ENCODE measurements at regions not wholly inside any gene's neighbourhood (a gene's known extent, or its start where the extent isn't known, plus 50 kb on each side); places are given as distances from the start of the nearest gene placed in this dataset.
"Not testable (repeated sequence)": the region's sequence is repeated elsewhere in the genome, so short reads cannot be mapped to it uniquely, and the experiment has no call there.

GRCh38 chr10:35778306-35778705, 136.2 kb upstream of the FZD8 start:
- Histone ChIP-seq H3K36me3 (ENCODE audit: control insufficient read depth, insufficient read depth, low read length) (no peaks in the 10 kb centered on the region), H4K5ac (ENCODE audit: low read depth, low read length) (no peak overlapping the region), H2AK5ac (ENCODE audit: low read depth, low read length) (no peak overlapping the region), H3K27me3 (ENCODE audit: control insufficient read depth, insufficient read depth, low read length) (peaks cover 2% of the 10 kb centered on the region; the same call in 1 of the 2 replicates), H4K8ac (ENCODE audit: low read depth in 2 of 2, low read length in 2 of 2) (no peak overlapping the region), H4K20me1 (ENCODE audit: insufficient read depth, low read length) (no peaks in the 10 kb centered on the region), H3K23ac (ENCODE audit: low read depth, low read length) (no peak overlapping the region), H3K18ac (ENCODE audit: low read depth, low read length) (no peak overlapping the region), H2BK15ac (ENCODE audit: low read depth, low read length) (no peak overlapping the region), H3K79me1 (ENCODE audit: low read depth in 1 of 2, low read length in 2 of 2) (no peaks in the 10 kb centered on the region), H3K4me1 (ENCODE audit: control insufficient read depth, insufficient read depth, low read length) (no peaks in the 10 kb centered on the region), H3K56ac (ENCODE audit: extremely low read depth, insufficient read depth, low read length) (no peak overlapping the region), H2AFZ (replicated peaks; ENCODE audit: low read length, poor library complexity) (no peak overlapping the region), H3K4ac (ENCODE audit: low read depth, low read length) (no peak overlapping the region), H3K14ac (replicated peaks; ENCODE audit: low read depth, low read length) (no peak overlapping the region), H3K4me2 (ENCODE audit: low read depth, low read length) (no peak overlapping the region), H3K27ac (ENCODE audit: insufficient read depth, low read length) (no peak overlapping the region), H2BK20ac (ENCODE audit: low read depth, low read length) (no peak overlapping the region), H3K9ac (ENCODE audit: low read depth, low read length) (no peak overlapping the region), H3K9me3 (ENCODE audit: control insufficient read depth, insufficient read depth, low read length) (no peaks in the 10 kb centered on the region), H2BK120ac (ENCODE audit: low read depth, low read length) (no peak overlapping the region), H4K91ac (ENCODE audit: insufficient read depth, low read depth, low read length) (no peak overlapping the region), H2BK5ac (ENCODE audit: low read depth, low read length, poor library complexity, severe bottlenecking) (no peak overlapping the region), H2AK9ac (replicated peaks; ENCODE audit: low read depth, low read length, poor library complexity) (no peak overlapping the region), H3K4me3 (ENCODE audit: insufficient read depth, low read depth, low read length) (no peak overlapping the region), H3K9me1 (ENCODE audit: insufficient read depth, low read length) (no peaks in the 10 kb centered on the region)
- in situ Hi-C loops (cut with MboI; ENCODE audit: low sequenced_read_pairs) = no loop called here
- dilution Hi-C loops (cut with HindIII; ENCODE audit: low sequenced_read_pairs, unreplicated experiment) = no loop called here
- ChIA-PET CTCF (interaction anchor here (0.6 to 0.9 kb wide), 2 partner anchors 10 to 20 kb away, joined by 3 to 8 read pairs; no protein-coding TSS in a partner anchor), POLR2A (ENCODE audit: unreplicated experiment) (interaction anchor here (0.6 kb wide), 1 partner anchor 74 kb away, joined by 4 read pairs; no protein-coding TSS in a partner anchor)
- intact Hi-C loops (cut with micrococcal nuclease) = no loop called here
- BruUV-seq (replicated peaks) = no TSS peak
- no CpG with 5 or more reads among the region's 6 CpGs for WGBS, 2 experiments (ENCODE audit: extremely low coverage in 2 of 2, insufficient read length in 1 of 2)
- ATAC-seq (ENCODE audit: low read depth) (no peak), DNase-seq (no peak)
- TF ChIP-seq RAD21 (IDR thresholded peaks at IDR 0.05; ENCODE audit: low read length) = no peak
- TF ChIP-seq CHD1 (IDR thresholded peaks at IDR 0.05; ENCODE audit: low read depth, low read length) = no peak
- TF ChIP-seq BHLHE40 (IDR thresholded peaks at IDR 0.05; ENCODE audit: low read depth, low read length) = no peak
- TF ChIP-seq ELK1 (IDR thresholded peaks at IDR 0.05; ENCODE audit: borderline replicate concordance, low read depth, low read length) = no peak

GRCh38 chr10:35776557-35776956, 134.5 kb upstream of the FZD8 start:
- H3K27ac ChIP-seq (ENCODE audit: insufficient read depth, low read length); H2AFZ ChIP-seq (replicated peaks; ENCODE audit: low read length, poor library complexity); H3K4me3 ChIP-seq (ENCODE audit: insufficient read depth, low read depth, low read length); H4K5ac ChIP-seq (ENCODE audit: low read depth, low read length); H2BK20ac ChIP-seq (ENCODE audit: low read depth, low read length); H3K14ac ChIP-seq (replicated peaks; ENCODE audit: low read depth, low read length); H2AK5ac ChIP-seq (ENCODE audit: low read depth, low read length); H3K9me3 ChIP-seq (ENCODE audit: control insufficient read depth, insufficient read depth, low read length); H4K20me1 ChIP-seq (ENCODE audit: insufficient read depth, low read length); in situ Hi-C loops (cut with MboI; ENCODE audit: low sequenced_read_pairs); H3K9me1 ChIP-seq (ENCODE audit: insufficient read depth, low read length); DNase-seq; H3K4me2 ChIP-seq (ENCODE audit: low read depth, low read length); BruUV-seq (replicated peaks); H2BK120ac ChIP-seq (ENCODE audit: low read depth, low read length); H3K23ac ChIP-seq (ENCODE audit: low read depth, low read length); ATAC-seq (ENCODE audit: low read depth); H3K18ac ChIP-seq (ENCODE audit: low read depth, low read length); H2BK15ac ChIP-seq (ENCODE audit: low read depth, low read length); H2AK9ac ChIP-seq (replicated peaks; ENCODE audit: low read depth, low read length, poor library complexity); H4K8ac ChIP-seq (ENCODE audit: low read depth in 2 of 2, low read length in 2 of 2); H3K56ac ChIP-seq (ENCODE audit: extremely low read depth, insufficient read depth, low read length); H3K79me1 ChIP-seq (ENCODE audit: low read depth in 1 of 2, low read length in 2 of 2); dilution Hi-C loops (cut with HindIII; ENCODE audit: low sequenced_read_pairs, unreplicated experiment); H3K9ac ChIP-seq (ENCODE audit: low read depth, low read length); H3K4me1 ChIP-seq (ENCODE audit: control insufficient read depth, insufficient read depth, low read length); H3K4ac ChIP-seq (ENCODE audit: low read depth, low read length); H3K27me3 ChIP-seq (ENCODE audit: control insufficient read depth, insufficient read depth, low read length); H3K36me3 ChIP-seq (ENCODE audit: control insufficient read depth, insufficient read depth, low read length); H4K91ac ChIP-seq (ENCODE audit: insufficient read depth, low read depth, low read length); intact Hi-C loops (cut with micrococcal nuclease); H2BK5ac ChIP-seq (ENCODE audit: low read depth, low read length, poor library complexity, severe bottlenecking); CTCF ChIA-PET; POLR2A ChIA-PET (ENCODE audit: unreplicated experiment): not testable (repeated sequence)

Data from IMR-90 (cell line).